OCI-LY1 (cell line): ENCODE measurements at regions not wholly inside any gene's neighbourhood (a gene's known extent, or its start where the extent isn't known, plus 50 kb on each side); places are given as distances from the start of the nearest gene placed in this dataset.

ENCODE experiments used
- H2AFZ ChIP-seq: fragments of 200-600 bp; sonication (generic), shearing (Covaris generic); 2 replicates; pipeline ENCODE4 v1.6.0; 2014; ENCODE audit warnings: antibody characterized with exemption, mild to moderate bottlenecking, low read length
- H3F3A ChIP-seq: fragments of 200-600 bp; sonication (generic), shearing (Covaris generic); 2 replicates; pipeline ENCODE4 v1.6.0; 2014; ENCODE audit warnings: mild to moderate bottlenecking, antibody characterized with exemption, low read length, moderate library complexity; ENCODE audit not compliant: insufficient read depth
- H3K27ac ChIP-seq: fragments of 200-600 bp; sonication (generic); 2 replicates; pipeline ENCODE4 v1.5.1; 2014; ENCODE audit warnings: low read length, mixed run types, mild to moderate bottlenecking, low read depth; ENCODE audit not compliant: poor library complexity, severe bottlenecking
- H3K27me3 ChIP-seq: fragments of 200-600 bp; sonication (generic); 2 replicates; pipeline ENCODE4 v1.6.0; 2014; ENCODE audit warnings: antibody characterized with exemption, mild to moderate bottlenecking, low read length, moderate library complexity; ENCODE audit not compliant: insufficient read depth
- H3K36me3 ChIP-seq: fragments of 200-600 bp; sonication (generic); 2 replicates; pipeline ENCODE4 v1.6.1; 2014; ENCODE audit warnings: mild to moderate bottlenecking, antibody characterized with exemption, low read length, moderate library complexity, mixed read lengths; ENCODE audit not compliant: insufficient read depth
- H3K4me1 ChIP-seq: fragments of 200-600 bp; sonication (generic); 2 replicates; pipeline ENCODE4 v1.5.1; 2014; ENCODE audit warnings: mild to moderate bottlenecking, low read length, moderate library complexity; ENCODE audit not compliant: insufficient read depth, severe bottlenecking
- H3K4me2 ChIP-seq: fragments of 200-600 bp; sonication (generic), shearing (Covaris generic); 2 replicates; pipeline ENCODE4 v1.6.1; 2014; ENCODE audit warnings: low read length
- H3K4me3 ChIP-seq: fragments of 200-600 bp; sonication (generic); 2 replicates; pipeline ENCODE4 v1.5.1; 2014; ENCODE audit warnings: low read length, low read depth, mild to moderate bottlenecking, mixed read lengths; ENCODE audit not compliant: poor library complexity, severe bottlenecking
- H3K79me2 ChIP-seq: fragments of 200-600 bp; shearing (Covaris generic); 2 replicates; pipeline ENCODE4 v1.6.1; 2016; ENCODE audit warnings: mixed run types, low read length, mixed read lengths; ENCODE audit not compliant: insufficient read depth
- H3K9ac ChIP-seq: fragments of 200-600 bp; sonication (generic), shearing (Covaris generic); 2 replicates; pipeline ENCODE4 v1.6.1; 2014; ENCODE audit warnings: mild to moderate bottlenecking, low read length, mixed read lengths
- H3K9me2 ChIP-seq: fragments of 200-600 bp; sonication (generic), shearing (Covaris generic); 2 replicates; pipeline ENCODE4 v1.6.1; 2014; ENCODE audit warnings: low read depth, mild to moderate bottlenecking, low read length, mixed read lengths
- H3K9me3 ChIP-seq: fragments of 200-600 bp; shearing (Covaris generic); 2 replicates; pipeline ENCODE4 v1.6.1; 2014; ENCODE audit warnings: low read length, mixed read lengths
- H4K20me1 ChIP-seq: fragments of 200-600 bp; sonication (generic), shearing (Covaris generic); 2 replicates; pipeline ENCODE4 v1.6.0; 2016; ENCODE audit warnings: mild to moderate bottlenecking, low read length; ENCODE audit not compliant: insufficient read depth
- EZH2 ChIP-seq: fragments of 200-600 bp; sonication (generic), shearing (Covaris generic); IDR thresholded peaks from 2 replicates; pipeline ENCODE4 v1.8.0; 2017; ENCODE audit warnings: borderline replicate concordance, mixed run types, mild to moderate bottlenecking, antibody characterized with exemption, low read length, moderate library complexity, mixed read lengths
- TF ChIP-seq, protein P1 (sequence below): fragments of 200-600 bp; sonication (generic), shearing (Covaris generic); IDR thresholded peaks from 2 replicates; pipeline ENCODE4 v1.5.1; 2017; ENCODE audit warnings: mild to moderate bottlenecking, antibody characterized with exemption, low read length, moderate library complexity, mixed read lengths

DNA sequence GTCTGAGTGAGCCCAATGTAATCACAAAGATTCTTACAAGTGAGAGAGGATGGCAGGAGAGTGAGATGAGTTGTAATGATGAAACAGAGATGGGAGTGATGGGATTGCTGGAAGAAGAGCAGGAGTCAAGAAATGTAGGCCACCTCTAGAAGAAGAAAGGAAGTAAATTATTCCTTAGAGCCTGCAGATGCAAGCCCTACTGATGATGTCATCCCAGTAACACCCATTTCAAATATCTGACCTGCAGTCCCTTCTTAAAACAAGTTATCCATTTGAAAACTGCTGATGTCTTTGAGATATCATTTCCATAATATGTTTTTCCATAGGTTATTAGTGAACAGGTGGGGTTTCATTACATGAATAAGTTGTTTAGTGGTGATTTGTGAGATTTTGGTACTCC is 888.0 kb upstream of the SLC39A10 start:
- Histone ChIP-seq H3K9me2 (no peaks in the 10 kb centered on the region), H3K27me3 (no peaks in the 10 kb centered on the region)

DNA sequence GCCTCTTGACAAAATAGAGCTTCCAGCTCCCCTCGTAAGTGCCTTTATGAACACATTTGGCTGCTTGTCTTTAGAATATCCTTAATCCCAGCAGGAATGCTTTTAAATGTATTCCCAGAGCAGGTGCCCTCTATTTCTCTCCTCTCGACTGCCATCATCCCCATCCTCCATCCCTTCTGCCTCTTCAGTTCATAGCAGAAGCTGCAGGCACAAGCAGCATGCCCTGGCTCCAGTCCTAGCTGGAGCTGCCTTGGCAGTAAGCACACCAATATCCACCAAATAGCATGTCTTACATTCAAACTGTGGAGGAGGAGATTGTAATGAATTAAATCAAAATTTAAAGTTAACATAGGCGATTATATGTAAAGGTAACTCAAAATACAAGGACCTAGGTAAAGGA is 891.3 kb upstream of the SLC39A10 start:
- Histone ChIP-seq H3K4me3 (no peak overlapping the region), H3F3A (no peaks in the 10 kb centered on the region), H3K9me2 (no peaks in the 10 kb centered on the region), H3K36me3 (no peaks in the 10 kb centered on the region), H3K27me3 (no peaks in the 10 kb centered on the region), H3K9me3 (no peaks in the 10 kb centered on the region), H3K9ac (no peak overlapping the region), H3K79me2 (no peaks in the 10 kb centered on the region), H3K27ac (no peak overlapping the region), H3K4me2 (no peak overlapping the region), H4K20me1 (no peaks in the 10 kb centered on the region), H2AFZ (no peak overlapping the region), H3K4me1 (no peaks in the 10 kb centered on the region)
- TF ChIP-seq, protein P1, sequence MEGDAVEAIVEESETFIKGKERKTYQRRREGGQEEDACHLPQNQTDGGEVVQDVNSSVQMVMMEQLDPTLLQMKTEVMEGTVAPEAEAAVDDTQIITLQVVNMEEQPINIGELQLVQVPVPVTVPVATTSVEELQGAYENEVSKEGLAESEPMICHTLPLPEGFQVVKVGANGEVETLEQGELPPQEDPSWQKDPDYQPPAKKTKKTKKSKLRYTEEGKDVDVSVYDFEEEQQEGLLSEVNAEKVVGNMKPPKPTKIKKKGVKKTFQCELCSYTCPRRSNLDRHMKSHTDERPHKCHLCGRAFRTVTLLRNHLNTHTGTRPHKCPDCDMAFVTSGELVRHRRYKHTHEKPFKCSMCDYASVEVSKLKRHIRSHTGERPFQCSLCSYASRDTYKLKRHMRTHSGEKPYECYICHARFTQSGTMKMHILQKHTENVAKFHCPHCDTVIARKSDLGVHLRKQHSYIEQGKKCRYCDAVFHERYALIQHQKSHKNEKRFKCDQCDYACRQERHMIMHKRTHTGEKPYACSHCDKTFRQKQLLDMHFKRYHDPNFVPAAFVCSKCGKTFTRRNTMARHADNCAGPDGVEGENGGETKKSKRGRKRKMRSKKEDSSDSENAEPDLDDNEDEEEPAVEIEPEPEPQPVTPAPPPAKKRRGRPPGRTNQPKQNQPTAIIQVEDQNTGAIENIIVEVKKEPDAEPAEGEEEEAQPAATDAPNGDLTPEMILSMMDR: no peak
- no peak for TF ChIP-seq EZH2

More for the DNA sequence above, 888.0 kb upstream of the SLC39A10 start:
- Histone ChIP-seq H3K36me3 (no peaks in the 10 kb centered on the region), H3K4me3 (no peak overlapping the region), H3K79me2 (no peaks in the 10 kb centered on the region), H3K4me2 (no peak overlapping the region), H3K9me3 (no peaks in the 10 kb centered on the region), H4K20me1 (no peaks in the 10 kb centered on the region), H2AFZ (no peak overlapping the region), H3K9ac (no peak overlapping the region), H3K4me1 (no peaks in the 10 kb centered on the region), H3F3A (no peaks in the 10 kb centered on the region), H3K27ac (no peak overlapping the region)
- TF ChIP-seq EZH2: no peak

DNA sequence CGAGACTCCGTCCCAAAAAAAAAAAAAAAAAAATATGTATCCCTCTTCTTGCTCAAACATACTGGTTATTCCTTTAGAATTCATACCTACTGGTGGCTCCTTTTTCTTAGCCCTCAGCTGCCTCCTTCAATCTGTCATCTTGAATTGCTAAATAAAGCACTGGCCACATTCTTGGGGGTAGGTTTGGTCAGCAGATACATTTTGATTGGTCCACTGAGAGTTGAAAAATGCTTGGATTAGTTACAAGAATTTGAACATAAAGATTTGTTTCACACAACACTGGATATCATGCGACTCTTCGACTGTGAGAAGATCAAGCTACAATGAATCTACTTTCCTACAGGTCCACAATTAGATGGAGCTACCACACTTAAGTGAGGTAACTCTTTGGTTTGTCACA is 906.1 kb upstream of the SLC39A10 start:
- H3F3A ChIP-seq: no peaks in the 10 kb centered on the region
- H4K20me1 ChIP-seq: no peaks in the 10 kb centered on the region
- H3K9ac ChIP-seq: no peak overlapping the region
- no peaks in the 10 kb centered on the region for H3K9me3 ChIP-seq
- no peak overlapping the region for H3K4me2 ChIP-seq
- no peaks in the 10 kb centered on the region for H3K4me1 ChIP-seq
- no peak overlapping the region for H3K27ac ChIP-seq
- no peak overlapping the region for H2AFZ ChIP-seq
- no peaks in the 10 kb centered on the region for H3K79me2 ChIP-seq
- H3K36me3 ChIP-seq: no peaks in the 10 kb centered on the region
- no peak for TF ChIP-seq EZH2
- TF ChIP-seq, protein P1: no peak
- no peaks in the 10 kb centered on the region for H3K27me3 ChIP-seq
- no peaks in the 10 kb centered on the region for H3K9me2 ChIP-seq
- H3K4me3 ChIP-seq: no peak overlapping the region

DNA sequence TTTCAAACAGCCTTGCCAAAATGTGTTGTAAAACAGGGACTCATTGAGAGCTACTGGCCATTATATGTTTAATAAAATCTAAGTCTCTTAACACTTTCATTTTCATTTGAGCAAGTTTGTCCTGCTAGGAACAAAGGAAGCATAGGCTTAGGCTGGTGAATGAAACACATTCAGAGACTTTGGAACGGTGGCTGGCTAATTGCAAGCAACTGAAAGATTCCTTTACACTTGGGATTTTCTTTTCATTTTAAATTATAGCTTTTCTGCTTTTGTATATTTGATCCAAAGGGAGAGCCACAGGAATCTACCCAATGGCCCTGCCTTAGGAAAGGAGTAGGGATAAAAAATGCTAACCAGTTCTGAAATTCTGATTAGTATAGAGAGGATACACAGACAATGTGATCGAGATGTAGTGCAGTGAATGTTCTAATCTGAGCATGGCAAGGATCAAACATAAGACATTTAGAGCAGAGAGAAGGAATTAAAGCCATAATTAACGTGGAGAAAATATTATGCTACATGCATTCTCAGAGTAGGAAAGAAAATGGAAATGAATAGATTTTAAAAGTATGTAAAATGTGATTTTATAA is 911.4 kb upstream of the SLC39A10 start:
- Histone ChIP-seq H3K4me3 (no peak overlapping the region), H2AFZ (no peak overlapping the region), H3K9me3 (no peaks in the 10 kb centered on the region), H4K20me1 (no peaks in the 10 kb centered on the region), H3K27ac (no peak overlapping the region), H3K9ac (no peak overlapping the region), H3K36me3 (no peaks in the 10 kb centered on the region), H3K27me3 (no peaks in the 10 kb centered on the region), H3K4me2 (no peak overlapping the region), H3K9me2 (no peaks in the 10 kb centered on the region), H3K4me1 (no peaks in the 10 kb centered on the region), H3F3A (no peaks in the 10 kb centered on the region), H3K79me2 (no peaks in the 10 kb centered on the region)
- no peak for TF ChIP-seq EZH2
- TF ChIP-seq, protein P1: no peak
